ENCODE measurements at regions not wholly inside any gene's neighbourhood (a gene's known extent, or its start where the extent isn't known, plus 50 kb on each side); places are given as distances from the start of the nearest gene placed in this dataset.

DNA sequence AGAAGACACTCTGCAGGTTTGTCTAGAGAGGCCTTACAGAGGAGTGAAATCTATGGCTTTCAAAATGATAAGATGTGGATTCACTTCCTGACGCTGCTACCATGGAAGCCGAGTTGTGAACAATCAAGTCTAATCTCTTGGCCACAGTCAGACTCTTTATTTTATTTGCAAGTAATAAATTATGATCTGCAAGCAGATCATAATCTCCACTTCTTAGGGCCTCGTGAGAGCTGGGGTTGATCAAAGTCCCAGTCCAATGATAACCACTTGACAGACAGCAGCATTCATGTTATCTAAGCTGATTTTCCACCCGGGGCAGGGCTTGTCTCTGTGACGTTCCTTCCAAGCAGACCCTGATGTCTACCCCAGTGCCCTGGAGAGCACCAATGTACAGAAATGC is 776.4 kb upstream of the AUTS2 start:
- TF ChIP-seq POLR2A (IDR thresholded peaks at IDR 0.05) = no peak
- TF ChIP-seq, protein P1, sequence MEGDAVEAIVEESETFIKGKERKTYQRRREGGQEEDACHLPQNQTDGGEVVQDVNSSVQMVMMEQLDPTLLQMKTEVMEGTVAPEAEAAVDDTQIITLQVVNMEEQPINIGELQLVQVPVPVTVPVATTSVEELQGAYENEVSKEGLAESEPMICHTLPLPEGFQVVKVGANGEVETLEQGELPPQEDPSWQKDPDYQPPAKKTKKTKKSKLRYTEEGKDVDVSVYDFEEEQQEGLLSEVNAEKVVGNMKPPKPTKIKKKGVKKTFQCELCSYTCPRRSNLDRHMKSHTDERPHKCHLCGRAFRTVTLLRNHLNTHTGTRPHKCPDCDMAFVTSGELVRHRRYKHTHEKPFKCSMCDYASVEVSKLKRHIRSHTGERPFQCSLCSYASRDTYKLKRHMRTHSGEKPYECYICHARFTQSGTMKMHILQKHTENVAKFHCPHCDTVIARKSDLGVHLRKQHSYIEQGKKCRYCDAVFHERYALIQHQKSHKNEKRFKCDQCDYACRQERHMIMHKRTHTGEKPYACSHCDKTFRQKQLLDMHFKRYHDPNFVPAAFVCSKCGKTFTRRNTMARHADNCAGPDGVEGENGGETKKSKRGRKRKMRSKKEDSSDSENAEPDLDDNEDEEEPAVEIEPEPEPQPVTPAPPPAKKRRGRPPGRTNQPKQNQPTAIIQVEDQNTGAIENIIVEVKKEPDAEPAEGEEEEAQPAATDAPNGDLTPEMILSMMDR (IDR thresholded peaks at IDR 0.05) = no peak
